ENCODE measurements at regions not wholly inside any gene's neighbourhood (a gene's known extent, or its start where the extent isn't known, plus 50 kb on each side); places are given as distances from the start of the nearest gene placed in this dataset.

GRCh38 chr18:38473535-38473934 lies 907.9 kb upstream of the CELF4 start:
- no peak overlapping the region for H2AFZ ChIP-seq (ENCODE audit: low read length)
- no peak overlapping the region for H3K23ac ChIP-seq (ENCODE audit: low read depth, low read length, poor library complexity)
- no peak for DNase-seq (ENCODE audit: low spot score)
- H2BK15ac ChIP-seq (ENCODE audit: low read length): no peak overlapping the region
- H3K9me3 ChIP-seq (replicated peaks in 1 of 2; ENCODE audit: control insufficient read depth in 2 of 2, insufficient read depth in 1 of 2, low read depth in 1 of 2, low read length in 2 of 2): no peaks in the 10 kb centered on the region
- no peak overlapping the region for H3K4me2 ChIP-seq (ENCODE audit: insufficient read depth, low read length, poor library complexity, severe bottlenecking)
- no peak overlapping the region for H3K27ac ChIP-seq (replicated peaks; ENCODE audit: low read length)
- H3K36me3 ChIP-seq (replicated peaks in 1 of 2; ENCODE audit: control insufficient read depth in 2 of 2, insufficient read depth in 2 of 2, low read length in 2 of 2): no peaks in the 10 kb centered on the region
- H3K4me1 ChIP-seq (ENCODE audit: control insufficient read depth in 2 of 2, insufficient read depth in 1 of 2, low read depth in 1 of 2, low read length in 2 of 2): no peaks in the 10 kb centered on the region
- no peak overlapping the region for H3K18ac ChIP-seq (ENCODE audit: low read length)
- H2BK12ac ChIP-seq (ENCODE audit: low read length): no peak overlapping the region
- no peak overlapping the region for H2AK5ac ChIP-seq (ENCODE audit: low read depth, low read length)
- H3K79me1 ChIP-seq (ENCODE audit: low read depth, low read length): no peaks in the 10 kb centered on the region
- H4K91ac ChIP-seq (ENCODE audit: low read depth, low read length, poor library complexity): no peak overlapping the region
- no peak overlapping the region for H2BK120ac ChIP-seq (ENCODE audit: low read depth, low read length)
- no peak overlapping the region for H3K4ac ChIP-seq (ENCODE audit: low read length)
- no peak overlapping the region for H3K4me3 ChIP-seq (ENCODE audit: low read length in 2 of 2)
- no peak overlapping the region for H2BK5ac ChIP-seq (ENCODE audit: low read length)
- no peak overlapping the region for H4K8ac ChIP-seq (ENCODE audit: low read depth, low read length)
- no peak overlapping the region for H3K14ac ChIP-seq (ENCODE audit: low read length)
- no peaks in the 10 kb centered on the region for H3K27me3 ChIP-seq (ENCODE audit: control insufficient read depth in 3 of 3, insufficient read depth in 3 of 3, low read depth in 1 of 3, low read length in 3 of 3)
- no peak overlapping the region for H3K9ac ChIP-seq (ENCODE audit: low read depth, low read length, poor library complexity)
- no CpG with 5 or more reads among the region's 2 CpGs for WGBS, 2 donors (ENCODE audit: extremely low coverage in 2 of 2, insufficient read length in 2 of 2, insufficient replicate concordance in 1 of 2)

- H2AK5ac ChIP-seq (ENCODE audit: low read depth, low read length): no peak overlapping the region
- no peak overlapping the region for H2BK120ac ChIP-seq (ENCODE audit: low read depth, low read length)
- no peaks in the 10 kb centered on the region for H3K9me3 ChIP-seq (replicated peaks in 1 of 2; ENCODE audit: control insufficient read depth in 2 of 2, insufficient read depth in 1 of 2, low read depth in 1 of 2, low read length in 2 of 2)
- DNase-seq (ENCODE audit: low spot score): no peak
- H2BK15ac ChIP-seq (ENCODE audit: low read length): no peak overlapping the region
- H2BK5ac ChIP-seq (ENCODE audit: low read length): no peak overlapping the region
- no peak overlapping the region for H3K4ac ChIP-seq (ENCODE audit: low read length)
- no peak overlapping the region for H2BK12ac ChIP-seq (ENCODE audit: low read length)
- H2AFZ ChIP-seq (ENCODE audit: low read length): no peak overlapping the region
- no peak overlapping the region for H4K91ac ChIP-seq (ENCODE audit: low read depth, low read length, poor library complexity)
- H3K79me1 ChIP-seq (ENCODE audit: low read depth, low read length): no peaks in the 10 kb centered on the region
- no peaks in the 10 kb centered on the region for H3K36me3 ChIP-seq (replicated peaks in 1 of 2; ENCODE audit: control insufficient read depth in 2 of 2, insufficient read depth in 2 of 2, low read length in 2 of 2)
- H3K9ac ChIP-seq (ENCODE audit: low read depth, low read length, poor library complexity): no peak overlapping the region
- no peak overlapping the region for H3K4me3 ChIP-seq (ENCODE audit: low read length in 2 of 2)
- no peak overlapping the region for H3K23ac ChIP-seq (ENCODE audit: low read depth, low read length, poor library complexity)
- no peak overlapping the region for H3K18ac ChIP-seq (ENCODE audit: low read length)
- no peak overlapping the region for H3K4me2 ChIP-seq (ENCODE audit: insufficient read depth, low read length, poor library complexity, severe bottlenecking)
- H3K27ac ChIP-seq (replicated peaks; ENCODE audit: low read length): no peak overlapping the region
- no peaks in the 10 kb centered on the region for H3K4me1 ChIP-seq (ENCODE audit: control insufficient read depth in 2 of 2, insufficient read depth in 1 of 2, low read depth in 1 of 2, low read length in 2 of 2)
- H4K8ac ChIP-seq (ENCODE audit: low read depth, low read length): no peak overlapping the region
- H3K14ac ChIP-seq (ENCODE audit: low read length): no peak overlapping the region
- H3K27me3 ChIP-seq (ENCODE audit: control insufficient read depth in 3 of 3, insufficient read depth in 3 of 3, low read depth in 1 of 3, low read length in 3 of 3): no peaks in the 10 kb centered on the region
Observed at GRCh38 chr18:38470421-38470820, 904.8 kb upstream of the CELF4 start.

- no peak overlapping the region for H4K8ac ChIP-seq (ENCODE audit: low read depth, low read length)
- DNase-seq (ENCODE audit: low spot score): no peak
- H3K9me3 ChIP-seq (replicated peaks in 1 of 2; ENCODE audit: control insufficient read depth in 2 of 2, insufficient read depth in 1 of 2, low read depth in 1 of 2, low read length in 2 of 2): no peaks in the 10 kb centered on the region
- H2BK5ac ChIP-seq (ENCODE audit: low read length): no peak overlapping the region
- no peak overlapping the region for H3K4me2 ChIP-seq (ENCODE audit: insufficient read depth, low read length, poor library complexity, severe bottlenecking)
- no peak overlapping the region for H3K23ac ChIP-seq (ENCODE audit: low read depth, low read length, poor library complexity)
- no peaks in the 10 kb centered on the region for H3K4me1 ChIP-seq (ENCODE audit: control insufficient read depth in 2 of 2, insufficient read depth in 1 of 2, low read depth in 1 of 2, low read length in 2 of 2)
- no CpG with 5 or more reads among the region's 2 CpGs for WGBS, 2 donors (ENCODE audit: extremely low coverage in 2 of 2, insufficient read length in 2 of 2, insufficient replicate concordance in 1 of 2)
- no peak overlapping the region for H2BK15ac ChIP-seq (ENCODE audit: low read length)
- no peaks in the 10 kb centered on the region for H3K36me3 ChIP-seq (replicated peaks in 1 of 2; ENCODE audit: control insufficient read depth in 2 of 2, insufficient read depth in 2 of 2, low read length in 2 of 2)
- H2AK5ac ChIP-seq (ENCODE audit: low read depth, low read length): no peak overlapping the region
- no peak overlapping the region for H3K9ac ChIP-seq (ENCODE audit: low read depth, low read length, poor library complexity)
- no peaks in the 10 kb centered on the region for H3K27me3 ChIP-seq (ENCODE audit: control insufficient read depth in 3 of 3, insufficient read depth in 3 of 3, low read depth in 1 of 3, low read length in 3 of 3)
- no peak overlapping the region for H2AFZ ChIP-seq (ENCODE audit: low read length)
- H2BK120ac ChIP-seq (ENCODE audit: low read depth, low read length): no peak overlapping the region
- H3K18ac ChIP-seq (ENCODE audit: low read length): no peak overlapping the region
- no peak overlapping the region for H3K4ac ChIP-seq (ENCODE audit: low read length)
- no peaks in the 10 kb centered on the region for H3K79me1 ChIP-seq (ENCODE audit: low read depth, low read length)
- no peak overlapping the region for H3K14ac ChIP-seq (ENCODE audit: low read length)
- H3K27ac ChIP-seq (replicated peaks; ENCODE audit: low read length): no peak overlapping the region
- no peak overlapping the region for H2BK12ac ChIP-seq (ENCODE audit: low read length)
- H4K91ac ChIP-seq (ENCODE audit: low read depth, low read length, poor library complexity): no peak overlapping the region
- no peak overlapping the region for H3K4me3 ChIP-seq (ENCODE audit: low read length in 2 of 2)
Observed at GRCh38 chr18:38466426-38466825, 900.8 kb upstream of the CELF4 start.

GRCh38 chr18:38464024-38464423 lies 898.4 kb upstream of the CELF4 start:
- DNase-seq (ENCODE audit: low spot score): no peak
- no peak overlapping the region for H2BK120ac ChIP-seq (ENCODE audit: low read depth, low read length)
- no peak overlapping the region for H3K4ac ChIP-seq (ENCODE audit: low read length)
- H3K4me3 ChIP-seq (ENCODE audit: low read length in 2 of 2): no peak overlapping the region
- no peak overlapping the region for H2BK12ac ChIP-seq (ENCODE audit: low read length)
- no peak overlapping the region for H3K14ac ChIP-seq (ENCODE audit: low read length)
- H3K9me3 ChIP-seq (replicated peaks in 1 of 2; ENCODE audit: control insufficient read depth in 2 of 2, insufficient read depth in 1 of 2, low read depth in 1 of 2, low read length in 2 of 2): no peaks in the 10 kb centered on the region
- no peak overlapping the region for H2BK5ac ChIP-seq (ENCODE audit: low read length)
- no peak overlapping the region for H2AK5ac ChIP-seq (ENCODE audit: low read depth, low read length)
- H3K36me3 ChIP-seq (replicated peaks in 1 of 2; ENCODE audit: control insufficient read depth in 2 of 2, insufficient read depth in 2 of 2, low read length in 2 of 2): no peaks in the 10 kb centered on the region
- no peaks in the 10 kb centered on the region for H3K27me3 ChIP-seq (ENCODE audit: control insufficient read depth in 3 of 3, insufficient read depth in 3 of 3, low read depth in 1 of 3, low read length in 3 of 3)
- H3K27ac ChIP-seq (replicated peaks; ENCODE audit: low read length): no peak overlapping the region
- no peak overlapping the region for H3K9ac ChIP-seq (ENCODE audit: low read depth, low read length, poor library complexity)
- H3K23ac ChIP-seq (ENCODE audit: low read depth, low read length, poor library complexity): no peak overlapping the region
- no peak overlapping the region for H4K91ac ChIP-seq (ENCODE audit: low read depth, low read length, poor library complexity)
- no peak overlapping the region for H2BK15ac ChIP-seq (ENCODE audit: low read length)
- H3K79me1 ChIP-seq (ENCODE audit: low read depth, low read length): no peaks in the 10 kb centered on the region
- H3K4me2 ChIP-seq (ENCODE audit: insufficient read depth, low read length, poor library complexity, severe bottlenecking): no peak overlapping the region
- WGBS, 2 donors (ENCODE audit: extremely low coverage in 2 of 2, insufficient read length in 2 of 2, insufficient replicate concordance in 1 of 2): no CpG with 5 or more reads among the region's 1 CpG
- no peak overlapping the region for H2AFZ ChIP-seq (ENCODE audit: low read length)
- no peak overlapping the region for H3K18ac ChIP-seq (ENCODE audit: low read length)
- H3K4me1 ChIP-seq (ENCODE audit: control insufficient read depth in 2 of 2, insufficient read depth in 1 of 2, low read depth in 1 of 2, low read length in 2 of 2): peaks cover 0 to 2% of the 10 kb centered on the region in 2 donors
- no peak overlapping the region for H4K8ac ChIP-seq (ENCODE audit: low read depth, low read length)

All from neuronal stem cell (in vitro differentiated cells).